ENCODE measurements at regions not wholly inside any gene's neighbourhood (a gene's known extent, or its start where the extent isn't known, plus 50 kb on each side); places are given as distances from the start of the nearest gene placed in this dataset.

DNA sequence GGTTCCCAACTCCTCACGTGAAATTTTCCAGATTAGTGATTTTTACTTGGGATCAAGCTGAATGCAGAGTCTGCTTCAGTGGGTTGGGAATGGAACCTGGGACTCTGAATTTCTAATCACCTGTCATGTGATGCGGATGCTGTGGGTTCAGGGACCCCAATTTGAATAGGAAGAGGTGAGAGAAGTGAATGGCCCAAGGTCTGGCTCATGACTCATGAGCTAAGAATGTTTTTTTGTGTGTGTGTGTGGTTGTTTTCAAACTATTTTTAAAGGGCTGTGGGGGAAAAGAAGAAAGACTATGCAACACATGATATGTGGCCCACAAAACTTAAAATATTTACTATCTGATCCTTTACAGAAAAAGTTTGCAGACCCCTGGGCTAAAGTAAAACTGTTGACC is 108.5 kb upstream of the CYRIA start:
- CTCF ChIA-PET = interaction anchor here (1.2 to 6.3 kb wide), 7 partner anchors 8 to 536 kb away, joined by 3 to 49 read pairs (median 6); no protein-coding TSS in a partner anchor
- no peak for DNase-seq (ENCODE audit: extremely low spot score)

DNA sequence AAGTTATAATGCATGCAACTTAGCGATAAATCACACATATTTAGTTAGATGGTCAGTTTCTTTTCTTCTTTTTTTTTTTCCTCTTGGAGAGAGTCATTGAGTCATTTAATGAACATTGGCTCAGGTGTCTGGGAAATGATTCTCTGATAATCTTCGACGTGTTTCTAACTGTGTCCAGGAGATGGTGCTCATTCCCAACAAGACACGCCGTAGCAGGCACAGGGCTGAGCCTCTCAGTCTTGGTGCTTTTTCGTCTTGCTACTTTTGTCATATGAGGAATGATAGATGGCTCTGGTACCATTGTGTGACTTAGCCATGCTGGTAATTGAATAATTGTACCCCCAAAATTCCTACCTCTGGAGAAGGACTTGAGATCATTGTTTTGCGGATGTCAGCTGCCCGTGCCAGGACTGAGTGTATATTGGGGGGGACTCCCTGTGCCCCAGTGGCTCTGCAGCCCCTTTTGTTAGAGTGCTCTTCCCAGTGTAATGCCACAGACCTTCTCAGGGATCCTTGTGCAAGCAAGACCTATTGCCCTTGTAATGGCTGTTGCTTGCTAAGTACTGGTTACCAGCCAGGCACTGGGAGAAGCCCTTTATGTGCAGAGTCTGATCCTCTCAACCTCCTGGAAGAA is 107.6 kb upstream of the CYRIA start:
- POLR2A ChIA-PET = no interaction called here
- TF ChIP-seq, protein P1, sequence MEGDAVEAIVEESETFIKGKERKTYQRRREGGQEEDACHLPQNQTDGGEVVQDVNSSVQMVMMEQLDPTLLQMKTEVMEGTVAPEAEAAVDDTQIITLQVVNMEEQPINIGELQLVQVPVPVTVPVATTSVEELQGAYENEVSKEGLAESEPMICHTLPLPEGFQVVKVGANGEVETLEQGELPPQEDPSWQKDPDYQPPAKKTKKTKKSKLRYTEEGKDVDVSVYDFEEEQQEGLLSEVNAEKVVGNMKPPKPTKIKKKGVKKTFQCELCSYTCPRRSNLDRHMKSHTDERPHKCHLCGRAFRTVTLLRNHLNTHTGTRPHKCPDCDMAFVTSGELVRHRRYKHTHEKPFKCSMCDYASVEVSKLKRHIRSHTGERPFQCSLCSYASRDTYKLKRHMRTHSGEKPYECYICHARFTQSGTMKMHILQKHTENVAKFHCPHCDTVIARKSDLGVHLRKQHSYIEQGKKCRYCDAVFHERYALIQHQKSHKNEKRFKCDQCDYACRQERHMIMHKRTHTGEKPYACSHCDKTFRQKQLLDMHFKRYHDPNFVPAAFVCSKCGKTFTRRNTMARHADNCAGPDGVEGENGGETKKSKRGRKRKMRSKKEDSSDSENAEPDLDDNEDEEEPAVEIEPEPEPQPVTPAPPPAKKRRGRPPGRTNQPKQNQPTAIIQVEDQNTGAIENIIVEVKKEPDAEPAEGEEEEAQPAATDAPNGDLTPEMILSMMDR (IDR thresholded peaks at IDR 0.05; ENCODE audit: control extremely low read depth, extremely low read depth, low read depth, missing control alignments) = peak; percentile 60
- CTCF ChIA-PET = interaction anchor here (0.6 to 6.3 kb wide), 12 partner anchors 9 to 898 kb away, joined by 3 to 49 read pairs (median 4); no protein-coding TSS in a partner anchor
- DNase-seq (ENCODE audit: extremely low spot score) = peak; percentile 43

More for the DNA sequence above, 108.5 kb upstream of the CYRIA start:
- TF ChIP-seq, protein P1 (IDR thresholded peaks at IDR 0.05; ENCODE audit: control extremely low read depth, extremely low read depth, low read depth, missing control alignments) = no peak
- POLR2A ChIA-PET = no interaction called here

DNA sequence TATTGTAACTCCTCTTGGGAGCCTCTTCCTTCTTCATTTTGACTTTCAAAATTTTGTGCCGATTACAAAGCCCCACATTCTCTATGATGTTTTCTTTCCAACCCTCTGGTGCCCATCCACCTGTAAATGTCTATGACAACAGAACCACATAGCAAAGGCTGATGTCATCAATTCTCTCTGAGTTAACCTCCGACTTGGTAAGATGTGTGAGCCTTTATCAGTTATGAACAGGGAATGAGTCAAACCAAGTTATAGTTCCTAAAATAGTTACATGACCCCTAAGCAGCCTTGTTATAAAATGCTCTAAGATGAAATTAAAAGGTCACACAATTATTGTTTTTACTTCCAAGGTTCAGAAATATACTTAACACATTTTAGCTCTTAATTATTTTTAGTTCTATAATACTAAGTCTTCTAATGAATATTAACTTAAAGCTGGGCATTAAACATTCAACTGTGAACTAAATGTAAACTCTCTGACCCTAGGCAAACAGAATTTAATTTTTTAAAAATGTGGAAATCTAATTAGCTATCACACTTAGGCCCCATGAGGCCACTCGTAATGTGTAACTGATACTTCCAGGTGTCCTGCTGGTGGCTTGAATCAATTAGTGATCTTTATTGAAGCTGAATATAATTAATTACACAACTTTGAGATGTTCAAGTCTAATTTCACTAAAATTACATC is 102.3 kb upstream of the CYRIA start:
- no peak for DNase-seq (ENCODE audit: extremely low spot score)
- CTCF ChIA-PET = interaction anchor here (0.8 to 2.2 kb wide), 4 partner anchors 9 to 15 kb away, joined by 3 to 16 read pairs (median 3); no protein-coding TSS in a partner anchor
- TF ChIP-seq, protein P1 (IDR thresholded peaks at IDR 0.05; ENCODE audit: control extremely low read depth, extremely low read depth, low read depth, missing control alignments) = no peak
- POLR2A ChIA-PET = no interaction called here

DNA sequence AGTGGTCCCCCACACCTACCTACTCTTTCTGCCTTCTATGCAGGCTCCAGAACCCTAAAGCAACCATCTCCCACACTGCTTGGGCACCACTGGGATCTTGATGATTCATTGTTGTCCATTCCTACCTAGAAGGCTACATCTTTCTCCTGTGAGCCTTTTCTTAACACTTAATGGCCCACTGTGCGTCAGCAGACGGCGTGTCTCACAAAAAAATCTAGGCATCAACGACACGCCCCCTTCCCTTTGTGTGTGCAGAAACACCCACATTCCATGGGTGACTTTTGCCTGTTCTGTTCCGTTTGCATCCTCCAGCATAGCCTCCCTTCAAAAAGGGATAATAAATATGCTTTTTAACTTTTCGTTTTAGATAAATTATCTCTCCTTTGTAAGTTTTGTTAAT is 99.7 kb upstream of the CYRIA start:
- ChIA-PET POLR2A (no interaction called here), CTCF (interaction anchor here (1.9 kb wide), 1 partner anchor 8 kb away, joined by 8 read pairs; no protein-coding TSS in a partner anchor)
- TF ChIP-seq, protein P1 (IDR thresholded peaks at IDR 0.05; ENCODE audit: control extremely low read depth, extremely low read depth, low read depth, missing control alignments) = no peak
- DNase-seq (ENCODE audit: extremely low spot score) = no peak

DNA sequence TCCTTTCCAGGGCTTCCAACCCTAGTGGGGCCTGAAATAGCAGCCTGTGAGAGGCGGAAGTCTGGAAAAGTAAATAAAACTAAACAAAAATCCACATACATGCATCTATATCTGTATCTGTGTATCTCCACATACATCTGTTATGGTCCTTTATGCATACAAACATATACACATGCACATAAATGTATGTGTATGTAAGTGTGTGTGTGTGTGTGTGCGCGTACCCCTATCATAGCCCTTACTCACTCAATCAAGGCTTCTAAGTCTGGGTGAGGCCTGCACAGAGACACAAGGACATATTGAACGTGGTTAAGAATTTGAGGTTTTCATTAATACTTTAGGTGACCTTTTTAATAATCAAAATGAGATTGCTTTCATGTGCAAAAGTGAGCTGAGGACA is 98.9 kb upstream of the CYRIA start:
- TF ChIP-seq, protein P1 (IDR thresholded peaks at IDR 0.05; ENCODE audit: control extremely low read depth, extremely low read depth, low read depth, missing control alignments) = no peak
- CTCF ChIA-PET = no interaction called here
- POLR2A ChIA-PET = no interaction called here
- no peak for DNase-seq (ENCODE audit: extremely low spot score)

DNA sequence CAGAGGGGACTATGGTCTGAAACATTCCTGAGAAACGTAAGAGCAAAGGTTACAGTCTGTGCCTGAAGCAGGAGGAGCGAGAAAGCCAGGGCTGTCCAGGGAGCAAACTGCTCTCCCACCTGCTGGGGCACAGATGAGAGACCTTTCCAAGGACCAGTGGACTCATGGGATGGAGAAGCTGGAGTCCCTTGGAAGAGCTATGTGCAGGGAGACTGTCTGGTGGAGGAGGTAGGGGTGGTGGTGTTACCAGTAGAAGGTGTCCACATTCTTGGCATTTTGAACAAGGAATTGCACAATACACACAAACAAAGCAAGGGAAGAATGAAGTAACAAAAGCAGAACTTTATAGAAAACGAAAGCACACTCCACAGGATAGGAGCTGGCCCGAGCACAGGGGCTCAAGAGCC is 97.9 kb upstream of the CYRIA start:
- POLR2A ChIA-PET = no interaction called here
- CTCF ChIA-PET = interaction anchor here (0.9 kb wide), 1 partner anchor 145 kb away, joined by 3 read pairs; no protein-coding TSS in a partner anchor

More for the DNA sequence above, 97.9 kb upstream of the CYRIA start:
- TF ChIP-seq, protein P1 (IDR thresholded peaks at IDR 0.05; ENCODE audit: control extremely low read depth, extremely low read depth, low read depth, missing control alignments) = no peak
- no peak for DNase-seq (ENCODE audit: extremely low spot score)

All from GM10248 (cell line).